Spleen (tissue), 11 donors: ENCODE measurements at regions not wholly inside any gene's neighbourhood (a gene's known extent, or its start where the extent isn't known, plus 50 kb on each side); places are given as distances from the start of the nearest gene placed in this dataset.
A peak's percentile ranks its signal among the peaks of the same experiment; 100 is the strongest.

Source experiments
- DNase-seq: peaks from one replicate; pipeline ENCODE4 v3.0.0-alpha.2; 2020
- H3K27ac ChIP-seq, 8 donors: fragments of 200-600 bp; sonication (generic) in 7 of 8; 1 replicate in 4 of 8; 2 replicates in 4 of 8; pipeline versions ENCODE4 v1.5.0 to v1.8.0; 2016 to 2021; ENCODE audit warnings: inconsistent platforms in 4 of 8, mild to moderate bottlenecking in 4 of 8, moderate library complexity in 1 of 8
- H3K27me3 ChIP-seq, 7 donors: fragments of 200-600 bp; sonication (generic) in 6 of 7; replicated peaks in 1 of 7; 1 replicate in 4 of 7; 2 replicates in 3 of 7; pipeline versions ENCODE4 v1.5.0 to v1.8.0; 2016 to 2021; ENCODE audit warnings: inconsistent platforms in 3 of 7, mild to moderate bottlenecking in 1 of 7
- H3K36me3 ChIP-seq, 6 donors: fragments of 200-600 bp; sonication (generic) in 5 of 6; 1 replicate in 4 of 6; 2 replicates in 2 of 6; pipeline versions ENCODE4 v1.5.0 to v1.8.0; 2016 to 2021; ENCODE audit warnings: inconsistent platforms in 2 of 6
- H3K4me1 ChIP-seq, 6 donors: fragments of 200-600 bp; sonication (generic) in 5 of 6; 1 replicate in 3 of 6; 2 replicates in 3 of 6; pipeline versions ENCODE4 v1.5.0 to v1.8.0; 2016 to 2021; ENCODE audit warnings: inconsistent platforms in 3 of 6
- H3K4me3 ChIP-seq, 8 donors: fragments of 200-600 bp; sonication (generic) in 7 of 8; 1 replicate in 4 of 8; 2 replicates in 4 of 8; pipeline versions ENCODE4 v1.5.0 to v1.8.0; 2016 to 2021; ENCODE audit warnings: inconsistent platforms in 4 of 8, mild to moderate bottlenecking in 4 of 8, moderate library complexity in 2 of 8
- H3K9me3 ChIP-seq, 8 donors: fragments of 200-600 bp; sonication (generic) in 7 of 8; 1 replicate in 4 of 8; 2 replicates in 4 of 8; pipeline versions ENCODE4 v1.5.0 to v1.8.0; 2016 to 2021; ENCODE audit warnings: inconsistent platforms in 4 of 8
- CTCF ChIP-seq, 11 experiments: fragments of 200-600 bp in 7 of 11; fragments of 450-650 bp in 4 of 11; sonication (generic) in 4 of 11; IDR thresholded peaks in 8 of 11; conservative IDR thresholded peaks in 3 of 11; 1 replicate in 7 of 11; 2 replicates in 4 of 11; pipeline versions ENCODE4 v1.4.0 to v1.8.0; 2016 to 2021; ENCODE audit warnings: antibody characterized with exemption in 11 of 11, inconsistent platforms in 4 of 11, mild to moderate bottlenecking in 1 of 11
- POLR2A ChIP-seq, 3 donors: fragments of 450-650 bp; IDR thresholded peaks; one replicate each; pipeline ENCODE4 v1.5.1; 2017; ENCODE audit warnings: antibody characterized with exemption in 3 of 3, mild to moderate bottlenecking in 1 of 3
- POLR2AphosphoS5 ChIP-seq, 3 donors: sonication (generic); formaldehyde crosslinking; IDR thresholded peaks; one replicate each; pipeline ENCODE4 v1.5.1; 2017; ENCODE audit warnings: antibody characterized with exemption in 3 of 3
- WGBS, 5 donors: extraction: QIAGEN DNeasy Blood & Tissue Kit in 3 of 5; methylation state at CpG; one replicate each; pipeline versions ENCODE4 v1.1.5 to v1.1.7; 2013 to 2018; 5-methylcytosine and 5-hydroxymethylcytosine counted together
- intact Hi-C: fragments of 100-400 bp; cut with DNase I; formaldehyde crosslinking; loops from one replicate; pipeline ENCODE4 v1.15.0; 2023; ENCODE audit warnings: low total_unique reads
- donor health status: healthy with polysubstance abuse.
- donor health status: DM: no; HTN: no; CAD: no; lungs with moderate emphysema.
- donor health status: DM: no; HTN: no; CAD: no.
- donor health status: Bipolar disorder and iron deficiency.
- donor health status: healthy.
- donor health status: DM: no; HTN: no; CAD: no.
- donor health status: DM: yes; HTN: yes; CAD: no.

GRCh38 chr6:81853975-81854374, 101.5 kb upstream of the TENT5A start:
- Histone ChIP-seq H3K9me3 (no peaks in the 10 kb centered on the region), H3K4me3 (no peak overlapping the region), H3K36me3 (no peaks in the 10 kb centered on the region), H3K27ac (no peak overlapping the region), H3K27me3 (no peaks in the 10 kb centered on the region), H3K4me1 (no peaks in the 10 kb centered on the region)
- intact Hi-C loops = no loop called here
- DNase-seq = no peak
- no peak for TF ChIP-seq CTCF (IDR thresholded peaks at IDR 0.05 in 8 of 11, conservative IDR thresholded peaks at IDR 0.05 in 3 of 11)
- no peak for TF ChIP-seq POLR2AphosphoS5 (IDR thresholded peaks at IDR 0.05)
- TF ChIP-seq POLR2A (IDR thresholded peaks at IDR 0.05) = no peak
- 82 to 97% (median 90%) methylated on average over 2 of the region's 2 CpGs for WGBS, 5 donors

- intact Hi-C loops = no loop called here
Measured at GRCh38 chr6:81849248-81849647, 96.8 kb upstream of the TENT5A start.

GRCh38 chr6:81847866-81848265, 95.4 kb upstream of the TENT5A start:
- no peaks in the 10 kb centered on the region for H3K9me3 ChIP-seq
- no peak for DNase-seq
- WGBS, 5 donors = 79 to 90% (median 88%) methylated on average over 3 of the region's 3 CpGs
- no peaks in the 10 kb centered on the region for H3K36me3 ChIP-seq
- no peak overlapping the region for H3K27ac ChIP-seq
- TF ChIP-seq POLR2A (IDR thresholded peaks at IDR 0.05) (no peak), POLR2AphosphoS5 (IDR thresholded peaks at IDR 0.05) (no peak), CTCF (IDR thresholded peaks at IDR 0.05 in 8 of 11, conservative IDR thresholded peaks at IDR 0.05 in 3 of 11) (no peak)
- intact Hi-C loops = no loop called here
- H3K4me3 ChIP-seq = no peak overlapping the region
- no peaks in the 10 kb centered on the region for H3K4me1 ChIP-seq
- no peaks in the 10 kb centered on the region for H3K27me3 ChIP-seq

More at GRCh38 chr6:81849248-81849647, 96.8 kb upstream of the TENT5A start:
- WGBS, 5 donors = 66 to 79% (median 74%) methylated on average over 4 of the region's 4 CpGs
- H3K4me1 ChIP-seq = no peaks in the 10 kb centered on the region
- no peaks in the 10 kb centered on the region for H3K36me3 ChIP-seq
- TF ChIP-seq CTCF (IDR thresholded peaks at IDR 0.05 in 8 of 11, conservative IDR thresholded peaks at IDR 0.05 in 3 of 11) (no peak), POLR2A (IDR thresholded peaks at IDR 0.05) (no peak), POLR2AphosphoS5 (IDR thresholded peaks at IDR 0.05) (no peak)
- peak; percentile 54 for DNase-seq
- no peak overlapping the region for H3K4me3 ChIP-seq
- no peaks in the 10 kb centered on the region for H3K9me3 ChIP-seq
- no peaks in the 10 kb centered on the region for H3K27me3 ChIP-seq
- H3K27ac ChIP-seq = no peak overlapping the region

DNA sequence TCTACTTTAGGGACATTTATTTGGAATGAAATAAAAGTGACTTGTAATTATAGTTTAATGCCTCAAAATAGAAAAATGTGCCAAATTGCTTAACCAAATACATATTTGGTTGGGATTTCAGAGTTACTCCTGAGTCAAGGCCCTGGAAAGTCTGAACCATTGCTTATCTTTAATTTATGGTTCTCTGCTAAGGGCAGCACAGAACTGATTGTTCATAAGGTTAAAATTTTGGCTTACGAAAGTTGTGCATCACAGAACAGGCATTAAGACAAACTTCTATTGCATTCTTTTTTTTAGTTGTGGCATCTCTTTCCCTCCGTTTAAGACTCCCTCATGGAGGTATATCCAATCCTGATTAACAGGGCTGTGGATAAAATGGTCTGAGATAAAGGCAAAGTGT, 92.2 kb upstream of the TENT5A start:
- no peak overlapping the region for H3K27ac ChIP-seq
- 70 to 94% (median 83%) methylated on average over 2 of the region's 2 CpGs for WGBS, 5 donors
- no peaks in the 10 kb centered on the region for H3K27me3 ChIP-seq
- no peak overlapping the region for H3K4me3 ChIP-seq
- intact Hi-C loops = no loop called here
- no peaks in the 10 kb centered on the region for H3K9me3 ChIP-seq
- DNase-seq = no peak
- no peak for TF ChIP-seq CTCF (IDR thresholded peaks at IDR 0.05 in 8 of 11, conservative IDR thresholded peaks at IDR 0.05 in 3 of 11)
- no peak for TF ChIP-seq POLR2A (IDR thresholded peaks at IDR 0.05)
- no peak for TF ChIP-seq POLR2AphosphoS5 (IDR thresholded peaks at IDR 0.05)
- H3K36me3 ChIP-seq = no peaks in the 10 kb centered on the region
- H3K4me1 ChIP-seq = no peaks in the 10 kb centered on the region
